Activated CD4-positive, alpha-beta memory T cell treated with anti-CD3 and anti-CD28 coated beads for 36 hours (primary cell): ENCODE measurements at regions not wholly inside any gene's neighbourhood (a gene's known extent, or its start where the extent isn't known, plus 50 kb on each side); places are given as distances from the start of the nearest gene placed in this dataset.

Source experiments
- CTCF ChIA-PET: fragments of 350-600 bp; sonication (Branson Sonifier 250); formaldehyde crosslinking; loops from one replicate; lab custom pipeline; 2021; ENCODE audit warnings: antibody characterized with exemption, inconsistent platforms; lab: Charles Lee
- POLR2A ChIA-PET: fragments of 350-600 bp; sonication (Branson Sonifier 250); formaldehyde crosslinking; loops from one replicate; lab custom pipeline; 2021; ENCODE audit warnings: antibody characterized with exemption; lab: Charles Lee
- DNase-seq: peaks from one replicate; pipeline ENCODE4 v3.0.0-alpha.2; 2020
- H3K27ac Mint-ChIP-seq: one replicate; pipeline ENCODE4 v1.8.0; 2021; ENCODE audit warnings: mixed read lengths
- H3K27me3 Mint-ChIP-seq: one replicate; pipeline ENCODE4 v1.8.0; 2021; ENCODE audit warnings: mixed read lengths
- H3K36me3 Mint-ChIP-seq: one replicate; pipeline ENCODE4 v1.8.0; 2021; ENCODE audit warnings: mixed read lengths
- H3K4me1 Mint-ChIP-seq: one replicate; pipeline ENCODE4 v1.8.0; 2021; ENCODE audit warnings: low read depth, mixed read lengths
- H3K4me3 Mint-ChIP-seq: one replicate; pipeline ENCODE4 v1.8.0; 2021; ENCODE audit warnings: mild to moderate bottlenecking, mixed read lengths
- H3K9me3 Mint-ChIP-seq: one replicate; pipeline ENCODE4 v1.8.0; 2021; ENCODE audit warnings: mixed read lengths
- intact Hi-C: fragments of 100-400 bp; cut with micrococcal nuclease; formaldehyde crosslinking; loops from one replicate; pipeline ENCODE4 v1.15.1; 2023

- peaks cover 27% of the 10 kb centered on the region for H3K4me1 Mint-ChIP-seq
- no peaks in the 10 kb centered on the region for H3K36me3 Mint-ChIP-seq
- H3K27me3 Mint-ChIP-seq = peaks cover 54% of the 10 kb centered on the region
- ChIA-PET POLR2A (no interaction called here), CTCF (interaction anchor here (1.7 kb wide), 1 partner anchor 15 kb away, joined by 5 read pairs; no protein-coding TSS in a partner anchor)
- H3K27ac Mint-ChIP-seq = no peak overlapping the region
- DNase-seq = no peak
- intact Hi-C loops = loop anchor here (1.0 to 10.0 kb wide), 4 partner anchors 15 to 625 kb away; partner anchors contain the start of gene SPRED1
- H3K4me3 Mint-ChIP-seq = no peak overlapping the region
- no peaks in the 10 kb centered on the region for H3K9me3 Mint-ChIP-seq
These were observed 135.1 kb downstream of the TMCO5A start for GRCh38 chr15:38069511-38070011.

GRCh38 chr15:38070778-38071177, 136.3 kb downstream of the TMCO5A start:
- Mint-ChIP-seq H3K4me3 (no peak overlapping the region), H3K9me3 (no peaks in the 10 kb centered on the region), H3K4me1 (peaks cover 27% of the 10 kb centered on the region), H3K27ac (no peak overlapping the region), H3K27me3 (peaks cover 58% of the 10 kb centered on the region), H3K36me3 (no peaks in the 10 kb centered on the region)
- POLR2A ChIA-PET = no interaction called here
- CTCF ChIA-PET = no interaction called here
- intact Hi-C loops = loop anchor here (5.0 to 10.0 kb wide), 2 partner anchors 182 to 624 kb away; partner anchors contain the start of gene SPRED1
- no peak for DNase-seq

GRCh38 chr15:38071211-38071972, 137.0 kb downstream of the TMCO5A start:
- Mint-ChIP-seq H3K36me3 (no peaks in the 10 kb centered on the region), H3K27ac (peak overlapping the region; percentile 18), H3K9me3 (no peaks in the 10 kb centered on the region), H3K27me3 (peaks cover 59% of the 10 kb centered on the region), H3K4me1 (peaks cover 27% of the 10 kb centered on the region), H3K4me3 (no peak overlapping the region)
- intact Hi-C loops = loop anchor here (5.0 to 10.0 kb wide), 2 partner anchors 181 to 623 kb away; partner anchors contain the start of gene SPRED1
- no peak for DNase-seq
- POLR2A ChIA-PET = no interaction called here
- CTCF ChIA-PET = no interaction called here

GRCh38 chr15:38072007-38072347, 137.5 kb downstream of the TMCO5A start:
- H3K36me3 Mint-ChIP-seq = no peaks in the 10 kb centered on the region
- peaks cover 27% of the 10 kb centered on the region for H3K4me1 Mint-ChIP-seq
- H3K9me3 Mint-ChIP-seq = no peaks in the 10 kb centered on the region
- CTCF ChIA-PET = no interaction called here
- intact Hi-C loops = loop anchor here (5.0 to 10.0 kb wide), 2 partner anchors 180 to 623 kb away; partner anchors contain the start of gene SPRED1
- POLR2A ChIA-PET = no interaction called here
- H3K4me3 Mint-ChIP-seq = no peak overlapping the region
- H3K27ac Mint-ChIP-seq = no peak overlapping the region
- DNase-seq = no peak
- peaks cover 61% of the 10 kb centered on the region for H3K27me3 Mint-ChIP-seq

GRCh38 chr15:38072348-38073177, 138.1 kb downstream of the TMCO5A start:
- H3K27ac Mint-ChIP-seq = no peak overlapping the region
- CTCF ChIA-PET = no interaction called here
- intact Hi-C loops = loop anchor here (5.0 to 10.0 kb wide), 2 partner anchors 180 to 622 kb away; partner anchors contain the start of gene SPRED1

GRCh38 chr15:38073178-38073946, 138.9 kb downstream of the TMCO5A start:
- intact Hi-C loops = loop anchor here (5.0 to 10.0 kb wide), 2 partner anchors 179 to 621 kb away; partner anchors contain the start of gene SPRED1
- DNase-seq = no peak
- Mint-ChIP-seq H3K9me3 (no peaks in the 10 kb centered on the region), H3K27me3 (peaks cover 53% of the 10 kb centered on the region), H3K36me3 (no peaks in the 10 kb centered on the region), H3K4me1 (peaks cover 27% of the 10 kb centered on the region), H3K4me3 (peak overlapping the region; percentile 36), H3K27ac (no peak overlapping the region)
- ChIA-PET CTCF (no interaction called here), POLR2A (no interaction called here)

More at GRCh38 chr15:38072348-38073177, 138.1 kb downstream of the TMCO5A start:
- Mint-ChIP-seq H3K4me1 (peaks cover 27% of the 10 kb centered on the region), H3K9me3 (no peaks in the 10 kb centered on the region), H3K27me3 (peaks cover 59% of the 10 kb centered on the region), H3K36me3 (no peaks in the 10 kb centered on the region), H3K4me3 (peak overlapping the region; percentile 50)
- DNase-seq = peak; percentile 48
- POLR2A ChIA-PET = no interaction called here

GRCh38 chr15:38074029-38074428, 139.6 kb downstream of the TMCO5A start:
- H3K27me3 Mint-ChIP-seq = peaks cover 53% of the 10 kb centered on the region
- H3K4me3 Mint-ChIP-seq = no peak overlapping the region

GRCh38 chr15:38075466-38075865, 141.0 kb downstream of the TMCO5A start:
- DNase-seq = no peak
- Mint-ChIP-seq H3K4me3 (no peak overlapping the region), H3K4me1 (peaks cover 20% of the 10 kb centered on the region), H3K36me3 (no peaks in the 10 kb centered on the region), H3K27ac (no peak overlapping the region), H3K27me3 (peaks cover 44% of the 10 kb centered on the region), H3K9me3 (no peaks in the 10 kb centered on the region)
- POLR2A ChIA-PET = no interaction called here
- intact Hi-C loops = loop anchor here (10.0 kb wide), 1 partner anchor 619 kb away; no protein-coding TSS in a partner anchor
- CTCF ChIA-PET = no interaction called here

More at GRCh38 chr15:38074029-38074428, 139.6 kb downstream of the TMCO5A start:
- H3K4me1 Mint-ChIP-seq = peaks cover 24% of the 10 kb centered on the region
- DNase-seq = no peak
- ChIA-PET POLR2A (no interaction called here), CTCF (no interaction called here)
- no peaks in the 10 kb centered on the region for H3K9me3 Mint-ChIP-seq
- no peaks in the 10 kb centered on the region for H3K36me3 Mint-ChIP-seq
- intact Hi-C loops = loop anchor here (5.0 to 10.0 kb wide), 2 partner anchors 178 to 621 kb away; partner anchors contain the start of gene SPRED1
- no peak overlapping the region for H3K27ac Mint-ChIP-seq

- DNase-seq = no peak
- no peak overlapping the region for H3K27ac Mint-ChIP-seq
- intact Hi-C loops = loop anchor here (10.0 kb wide), 1 partner anchor 618 kb away; no protein-coding TSS in a partner anchor
- H3K9me3 Mint-ChIP-seq = no peaks in the 10 kb centered on the region
- CTCF ChIA-PET = no interaction called here
- peaks cover 9% of the 10 kb centered on the region for H3K4me1 Mint-ChIP-seq
- POLR2A ChIA-PET = no interaction called here
- peaks cover 32% of the 10 kb centered on the region for H3K27me3 Mint-ChIP-seq
- H3K36me3 Mint-ChIP-seq = no peaks in the 10 kb centered on the region
- H3K4me3 Mint-ChIP-seq = no peak overlapping the region
These were observed 142.3 kb downstream of the TMCO5A start for GRCh38 chr15:38076786-38077185.

- Mint-ChIP-seq H3K27ac (no peak overlapping the region), H3K36me3 (no peaks in the 10 kb centered on the region), H3K9me3 (no peaks in the 10 kb centered on the region), H3K4me3 (no peak overlapping the region), H3K27me3 (peaks cover 15% of the 10 kb centered on the region), H3K4me1 (peaks cover 3% of the 10 kb centered on the region)
- intact Hi-C loops = loop anchor here (10.0 kb wide), 1 partner anchor 616 kb away; no protein-coding TSS in a partner anchor
- ChIA-PET CTCF (no interaction called here), POLR2A (no interaction called here)
- no peak for DNase-seq
These were observed 144.8 kb downstream of the TMCO5A start for GRCh38 chr15:38079236-38079635.

- no peaks in the 10 kb centered on the region for H3K36me3 Mint-ChIP-seq
- POLR2A ChIA-PET = no interaction called here
- H3K27me3 Mint-ChIP-seq = peaks cover 11% of the 10 kb centered on the region
- no peak overlapping the region for H3K27ac Mint-ChIP-seq
- intact Hi-C loops = no loop called here
- no peak for DNase-seq
- no peak overlapping the region for H3K4me3 Mint-ChIP-seq
- H3K9me3 Mint-ChIP-seq = no peaks in the 10 kb centered on the region
- peaks cover 10% of the 10 kb centered on the region for H3K4me1 Mint-ChIP-seq
- CTCF ChIA-PET = no interaction called here
These were observed 146.3 kb downstream of the TMCO5A start for GRCh38 chr15:38080651-38081275.
